ENCODE measurements at regions not wholly inside any gene's neighbourhood (a gene's known extent, or its start where the extent isn't known, plus 50 kb on each side); places are given as distances from the start of the nearest gene placed in this dataset.

DNA sequence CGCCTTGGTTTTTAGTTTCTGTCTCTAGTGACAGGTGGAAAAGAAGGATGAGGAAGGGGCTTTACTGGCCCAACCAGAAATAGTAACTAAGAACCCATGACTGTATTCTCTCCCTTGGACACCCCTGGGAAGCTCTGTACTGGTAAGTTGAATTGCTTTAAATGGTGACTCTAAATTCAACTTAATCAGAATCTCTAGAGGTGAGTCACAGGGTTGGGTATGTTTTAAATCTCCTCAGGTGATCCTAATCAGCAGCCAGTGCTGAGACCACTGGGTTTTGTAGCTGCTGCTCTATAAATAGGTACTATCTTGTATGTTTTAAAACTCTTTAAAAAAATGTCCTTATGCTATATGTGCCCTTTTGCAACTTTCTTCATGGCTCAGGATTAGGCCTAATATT lies 314.0 kb upstream of the ECI2 start:
- TF ChIP-seq, protein P1, sequence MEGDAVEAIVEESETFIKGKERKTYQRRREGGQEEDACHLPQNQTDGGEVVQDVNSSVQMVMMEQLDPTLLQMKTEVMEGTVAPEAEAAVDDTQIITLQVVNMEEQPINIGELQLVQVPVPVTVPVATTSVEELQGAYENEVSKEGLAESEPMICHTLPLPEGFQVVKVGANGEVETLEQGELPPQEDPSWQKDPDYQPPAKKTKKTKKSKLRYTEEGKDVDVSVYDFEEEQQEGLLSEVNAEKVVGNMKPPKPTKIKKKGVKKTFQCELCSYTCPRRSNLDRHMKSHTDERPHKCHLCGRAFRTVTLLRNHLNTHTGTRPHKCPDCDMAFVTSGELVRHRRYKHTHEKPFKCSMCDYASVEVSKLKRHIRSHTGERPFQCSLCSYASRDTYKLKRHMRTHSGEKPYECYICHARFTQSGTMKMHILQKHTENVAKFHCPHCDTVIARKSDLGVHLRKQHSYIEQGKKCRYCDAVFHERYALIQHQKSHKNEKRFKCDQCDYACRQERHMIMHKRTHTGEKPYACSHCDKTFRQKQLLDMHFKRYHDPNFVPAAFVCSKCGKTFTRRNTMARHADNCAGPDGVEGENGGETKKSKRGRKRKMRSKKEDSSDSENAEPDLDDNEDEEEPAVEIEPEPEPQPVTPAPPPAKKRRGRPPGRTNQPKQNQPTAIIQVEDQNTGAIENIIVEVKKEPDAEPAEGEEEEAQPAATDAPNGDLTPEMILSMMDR (IDR thresholded peaks at IDR 0.05), result no peak
- TF ChIP-seq POLR2A (IDR thresholded peaks at IDR 0.05), result no peak
